WTC11 (cell line): ENCODE measurements at regions not wholly inside any gene's neighbourhood (a gene's known extent, or its start where the extent isn't known, plus 50 kb on each side); places are given as distances from the start of the nearest gene placed in this dataset.

Experiments used
- ATF2 ChIP-seq: sonication (generic); formaldehyde crosslinking; IDR thresholded peaks from 2 replicates; pipeline ENCODE4 v1.8.1; 2022; ENCODE audit warnings: low read depth, missing genetic modification reagents, borderline replicate concordance
- ATF3 ChIP-seq: sonication (generic); formaldehyde crosslinking; conservative IDR thresholded peaks from 2 replicates; pipeline ENCODE4 v1.8.1; 2022; ENCODE audit warnings: mild to moderate bottlenecking, missing genetic modification reagents
- CTCF ChIP-seq: fragments of 200-600 bp; IDR thresholded peaks from 2 replicates; pipeline ENCODE4 v1.8.0; 2022; ENCODE audit warnings: antibody characterized with exemption
- ELF4 ChIP-seq: sonication (generic); formaldehyde crosslinking; IDR thresholded peaks from 2 replicates; pipeline ENCODE4 v1.8.1; 2022; ENCODE audit warnings: low read depth, mild to moderate bottlenecking, moderate library complexity, missing genetic modification reagents
- GABPB1 ChIP-seq: sonication (generic); formaldehyde crosslinking; IDR thresholded peaks from 2 replicates; pipeline ENCODE4 v1.8.1; 2023; ENCODE audit warnings: mild to moderate bottlenecking, missing genetic modification reagents
- JUN ChIP-seq: sonication (generic); formaldehyde crosslinking; IDR thresholded peaks from 2 replicates; pipeline ENCODE4 v1.8.0; 2023; ENCODE audit warnings: mild to moderate bottlenecking, missing genetic modification reagents
- MYBL2 ChIP-seq: sonication (generic); formaldehyde crosslinking; IDR thresholded peaks from 2 replicates; pipeline ENCODE4 v1.8.1; 2023; ENCODE audit warnings: mild to moderate bottlenecking, moderate library complexity, missing genetic modification reagents
- SMAD3 ChIP-seq: sonication (generic); formaldehyde crosslinking; IDR thresholded peaks from 2 replicates; pipeline ENCODE4 v1.8.0; 2022; ENCODE audit warnings: missing genetic modification reagents, mild to moderate bottlenecking, borderline replicate concordance
- SP1 ChIP-seq: sonication (generic); formaldehyde crosslinking; conservative IDR thresholded peaks from 2 replicates; pipeline ENCODE4 v1.8.1; 2022; ENCODE audit warnings: missing genetic modification reagents
- TEAD4 ChIP-seq: sonication (generic); formaldehyde crosslinking; IDR thresholded peaks from 2 replicates; pipeline ENCODE4 v1.8.0; 2022; ENCODE audit warnings: mild to moderate bottlenecking, missing genetic modification reagents
- TP53 ChIP-seq: sonication (generic); formaldehyde crosslinking; IDR thresholded peaks from 2 replicates; pipeline ENCODE4 v1.8.1; 2023; ENCODE audit warnings: mild to moderate bottlenecking, missing genetic modification reagents
- ZNF138 ChIP-seq: sonication (generic); formaldehyde crosslinking; conservative IDR thresholded peaks from 2 replicates; pipeline ENCODE4 v1.8.1; 2022; ENCODE audit warnings: mild to moderate bottlenecking, moderate library complexity, missing genetic modification reagents

- TF ChIP-seq TEAD4 (CRISPR knock-in tag) (no peak), ZNF138 (no peak), ELF4 (CRISPR knock-in tag) (no peak), MYBL2 (CRISPR knock-in tag) (no peak), CTCF (no peak), SP1 (no peak), ATF2 (CRISPR knock-in tag) (no peak), TP53 (CRISPR knock-in tag) (no peak), ATF3 (CRISPR knock-in tag) (no peak), JUN (no peak), SMAD3 (CRISPR knock-in tag) (no peak), GABPB1 (no peak)
These were observed 179.3 kb upstream of the MVB12B start for GRCh38 chr9:126147186-126147935.
